Brain microvascular endothelial cell (primary cell): ENCODE measurements at regions not wholly inside any gene's neighbourhood (a gene's known extent, or its start where the extent isn't known, plus 50 kb on each side); places are given as distances from the start of the nearest gene placed in this dataset.
"Not testable (repeated sequence)": the region's sequence is repeated elsewhere in the genome, so short reads cannot be mapped to it uniquely, and the experiment has no call there.

Source experiments
- DNase-seq: peaks from one replicate; pipeline ENCODE4 v3.0.0-alpha.2; 2020
- H3K27ac ChIP-seq: fragments of 250-450 bp; sonication (Bioruptor Pico); 2 replicates; pipeline ENCODE4 v1.5.1; 2020; ENCODE audit warnings: mild to moderate bottlenecking, moderate library complexity
- H3K27me3 ChIP-seq: fragments of 250-450 bp; sonication (Bioruptor Pico); replicated peaks from 2 replicates; pipeline ENCODE4 v1.5.1; 2020; ENCODE audit warnings: mild to moderate bottlenecking
- H3K36me3 ChIP-seq: fragments of 250-450 bp; sonication (Bioruptor Pico); replicated peaks from 2 replicates; pipeline ENCODE4 v1.5.1; 2020; ENCODE audit warnings: mild to moderate bottlenecking
- H3K4me3 ChIP-seq: 2 replicates; pipeline ENCODE4 v1.5.1; 2011; ENCODE audit warnings: low read depth, mild to moderate bottlenecking, control low read depth, low read length, moderate library complexity
- CTCF ChIP-seq: IDR thresholded peaks from 2 replicates; pipeline ENCODE4 v1.5.1; 2011; ENCODE audit warnings: low read depth, mild to moderate bottlenecking, moderate library complexity, low read length, control low read depth, inconsistent platforms; ENCODE audit errors: missing control alignments
- in situ Hi-C: cut with HindIII; loops from 2 replicates; pipeline ENCODE4 v1.10.0; 2017; ENCODE audit warnings: low sequenced_read_pairs, low pct_ligation_motif_present

- in situ Hi-C loops = no loop called here
- Histone ChIP-seq H3K27ac (no peak overlapping the region), H3K36me3 (no peaks in the 10 kb centered on the region), H3K4me3 (no peak overlapping the region), H3K27me3 (no peaks in the 10 kb centered on the region)
- DNase-seq = no peak
- no peak for TF ChIP-seq CTCF
These were observed 66.0 kb upstream of the LARGE1 start for GRCh38 chr22:33986167-33986771.

- no peak for DNase-seq
- in situ Hi-C loops = no loop called here
These were observed 66.7 kb upstream of the LARGE1 start for GRCh38 chr22:33986954-33987353.

GRCh38 chr22:33989263-33989662 lies 69.0 kb upstream of the LARGE1 start:
- in situ Hi-C loops, H3K27me3 ChIP-seq, H3K4me3 ChIP-seq, DNase-seq, H3K36me3 ChIP-seq, H3K27ac ChIP-seq: not testable (repeated sequence)

More at GRCh38 chr22:33986954-33987353, 66.7 kb upstream of the LARGE1 start:
- Histone ChIP-seq H3K27ac (no peak overlapping the region), H3K27me3 (no peaks in the 10 kb centered on the region), H3K36me3 (no peaks in the 10 kb centered on the region), H3K4me3 (no peak overlapping the region)
- no peak for TF ChIP-seq CTCF

- TF ChIP-seq CTCF = no peak
- in situ Hi-C loops = no loop called here
- H3K27ac ChIP-seq = no peak overlapping the region
- no peak overlapping the region for H3K4me3 ChIP-seq
- H3K36me3 ChIP-seq = no peaks in the 10 kb centered on the region
- H3K27me3 ChIP-seq = no peaks in the 10 kb centered on the region
- no peak for DNase-seq
These were observed 71.3 kb upstream of the LARGE1 start for GRCh38 chr22:33991620-33992019.

- Histone ChIP-seq H3K4me3 (no peak overlapping the region), H3K27me3 (no peaks in the 10 kb centered on the region), H3K27ac (no peak overlapping the region), H3K36me3 (no peaks in the 10 kb centered on the region)
- DNase-seq = no peak
- in situ Hi-C loops = no loop called here
- TF ChIP-seq CTCF = no peak
These were observed 76.5 kb upstream of the LARGE1 start for GRCh38 chr22:33996824-33997223.

- Histone ChIP-seq H3K27ac (no peak overlapping the region), H3K36me3 (no peaks in the 10 kb centered on the region), H3K27me3 (no peaks in the 10 kb centered on the region), H3K4me3 (no peak overlapping the region)
- in situ Hi-C loops = no loop called here
- TF ChIP-seq CTCF = no peak
- DNase-seq = no peak
These were observed 80.7 kb upstream of the LARGE1 start for GRCh38 chr22:34000879-34001526.
